Activated naive CD4-positive, alpha-beta T cell treated with anti-CD3 and anti-CD28 coated beads, Interleukin-2, amount 50 U/mL, for 72 hours (primary cell): ENCODE measurements at regions not wholly inside any gene's neighbourhood (a gene's known extent, or its start where the extent isn't known, plus 50 kb on each side); places are given as distances from the start of the nearest gene placed in this dataset.

Experiments used
- ATAC-seq, 2 donors: fragments of 150-1000 bp; cut with Tn5 transposase; 2 replicates each; pipeline ENCODE4 v1.10.0; 2021; ENCODE audit warnings: mild to moderate bottlenecking in 2 of 2, moderate library complexity in 2 of 2
- DNase-seq, 2 donors: peaks; one replicate each; pipeline ENCODE4 v3.0.0; 2021 to 2022; ENCODE audit warnings: low spot score in 2 of 2
- H3K27ac Mint-ChIP-seq, 2 donors: one replicate each; pipeline ENCODE4 v1.8.0; 2022; ENCODE audit warnings: mild to moderate bottlenecking in 2 of 2, mixed read lengths in 2 of 2
- H3K36me3 Mint-ChIP-seq, 2 donors: one replicate each; pipeline ENCODE4 v1.8.0; 2022; ENCODE audit warnings: mixed read lengths in 2 of 2
- H3K9me3 Mint-ChIP-seq, 2 donors: one replicate each; pipeline ENCODE4 v1.8.0; 2022; ENCODE audit warnings: mixed read lengths in 2 of 2

DNA sequence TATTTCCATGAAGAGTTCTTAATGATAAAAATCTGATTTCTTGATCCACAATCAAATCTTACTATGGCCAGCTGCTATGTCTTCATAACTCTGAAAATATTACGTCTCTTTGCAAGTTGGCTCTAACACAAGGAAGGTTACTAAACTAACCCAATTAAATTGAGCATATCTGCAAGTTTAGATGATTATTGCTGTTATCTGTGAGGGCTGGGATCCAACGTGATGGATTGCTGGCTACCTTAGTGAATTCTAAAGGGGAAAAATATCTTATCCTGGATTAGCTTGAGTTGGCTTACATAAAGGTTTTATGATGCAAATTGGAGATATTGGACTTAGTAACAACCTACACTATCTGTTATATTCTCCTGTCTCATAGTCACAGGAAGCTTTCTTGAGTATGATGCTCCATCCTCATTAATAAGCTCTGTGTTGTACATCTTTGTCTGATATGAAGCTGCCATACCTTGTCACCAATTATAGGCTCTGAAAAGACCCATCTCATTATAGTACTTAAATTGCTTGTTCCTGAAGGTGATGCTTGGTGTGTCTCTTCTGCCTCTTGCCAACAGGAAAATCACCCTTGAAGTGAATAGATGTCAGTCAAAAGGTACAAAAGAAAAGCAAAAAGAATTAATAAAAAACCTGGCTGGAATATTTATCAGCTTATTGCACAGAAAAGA, 733.0 kb upstream of the MEF2C start:
- Mint-ChIP-seq H3K27ac (no peak overlapping the region), H3K36me3 (peaks cover 0 to 2% of the 10 kb centered on the region in 2 donors), H3K9me3 (peaks cover under 1 to 2% of the 10 kb centered on the region in 2 donors)
- DNase-seq (no peak), ATAC-seq (no peak)

DNA sequence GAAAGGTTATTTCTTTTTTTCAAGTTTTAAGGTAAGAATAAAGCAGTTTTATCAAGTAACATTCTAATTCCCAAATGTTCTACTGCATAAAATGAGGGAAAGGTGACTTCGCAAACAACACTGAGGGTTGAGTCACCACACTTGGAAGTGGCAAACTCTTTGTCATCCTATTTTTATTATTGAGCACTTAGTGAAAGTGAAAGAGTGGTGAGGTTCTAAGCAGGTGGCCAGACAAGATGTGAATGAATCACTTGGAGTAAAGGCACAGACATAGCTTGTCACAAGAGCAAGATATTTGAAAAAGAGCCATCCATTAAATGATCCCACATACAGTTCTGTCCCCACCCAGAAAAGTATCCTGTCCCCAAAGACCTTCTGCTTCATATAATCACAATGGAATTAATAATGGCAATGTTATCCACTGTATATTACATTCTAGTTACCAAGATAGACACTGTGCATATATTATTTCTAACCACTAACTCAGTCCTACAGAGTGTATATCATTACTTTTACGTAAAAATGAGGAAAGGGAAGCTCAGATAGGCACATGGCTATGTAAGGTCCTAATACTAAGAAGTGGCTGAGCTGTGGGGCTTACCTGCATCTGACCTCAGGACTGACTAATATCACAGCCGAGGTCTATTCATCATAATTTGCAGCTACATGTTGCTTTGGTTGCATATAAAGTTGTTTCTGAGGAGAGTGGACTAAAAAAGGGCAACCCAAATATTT, 730.4 kb upstream of the MEF2C start:
- no peaks in the 10 kb centered on the region for H3K9me3 Mint-ChIP-seq
- ATAC-seq = no peak
- H3K27ac Mint-ChIP-seq = no peak overlapping the region
- DNase-seq = no peak
- no peaks in the 10 kb centered on the region for H3K36me3 Mint-ChIP-seq

DNA sequence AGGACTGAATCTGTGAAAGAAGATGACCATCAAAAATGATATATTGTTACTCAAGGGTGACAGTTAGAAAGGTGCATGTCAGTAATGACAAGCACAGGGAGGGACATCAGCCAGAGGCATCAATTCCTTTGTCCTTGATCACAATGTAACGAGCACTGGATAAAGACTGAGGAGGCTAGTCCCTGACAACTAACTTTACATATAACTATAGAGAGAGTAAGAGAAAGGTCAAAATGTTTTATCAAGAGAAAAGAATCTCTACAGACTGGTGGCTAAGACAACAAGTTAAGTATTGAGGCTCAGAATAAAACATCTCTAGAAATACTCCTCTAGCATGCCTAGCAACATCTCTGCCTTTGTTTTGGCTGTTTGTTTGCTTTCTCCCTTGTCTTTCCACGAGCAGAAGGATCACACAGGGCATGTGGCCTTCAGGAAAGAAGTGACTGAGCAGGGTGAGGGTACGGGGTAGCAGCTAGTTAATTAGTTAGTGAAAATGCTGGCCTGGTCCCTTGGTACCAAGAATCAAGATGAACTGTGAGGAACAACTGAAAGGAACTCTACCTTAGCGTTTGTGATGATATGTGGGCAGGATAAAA, 724.1 kb upstream of the MEF2C start:
- no peak for DNase-seq
- ATAC-seq = no peak
- Mint-ChIP-seq H3K36me3 (no peaks in the 10 kb centered on the region), H3K9me3 (no peaks in the 10 kb centered on the region), H3K27ac (no peak overlapping the region)

DNA sequence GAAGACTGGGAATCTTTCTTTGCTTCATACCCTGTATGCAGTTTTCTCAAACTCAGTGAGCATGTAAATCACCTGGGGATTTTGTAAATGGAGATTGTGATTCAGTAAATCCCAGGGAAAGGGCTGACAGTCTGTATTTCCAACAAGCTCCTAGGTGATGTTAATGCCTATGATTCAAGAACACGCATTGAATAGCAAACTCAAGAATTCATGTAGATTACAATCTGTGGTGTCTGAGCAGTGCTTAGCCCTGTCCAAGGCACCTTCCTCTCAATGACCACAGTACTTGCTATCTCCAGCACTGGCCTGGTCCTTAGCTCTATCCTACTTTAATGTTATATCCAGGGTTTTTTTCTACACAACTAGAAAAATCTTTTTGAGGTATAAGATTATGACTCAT, 721.4 kb upstream of the MEF2C start:
- no peaks in the 10 kb centered on the region for H3K9me3 Mint-ChIP-seq
- H3K36me3 Mint-ChIP-seq = no peaks in the 10 kb centered on the region
- no peak overlapping the region for H3K27ac Mint-ChIP-seq
- DNase-seq (no peak), ATAC-seq (no peak)

DNA sequence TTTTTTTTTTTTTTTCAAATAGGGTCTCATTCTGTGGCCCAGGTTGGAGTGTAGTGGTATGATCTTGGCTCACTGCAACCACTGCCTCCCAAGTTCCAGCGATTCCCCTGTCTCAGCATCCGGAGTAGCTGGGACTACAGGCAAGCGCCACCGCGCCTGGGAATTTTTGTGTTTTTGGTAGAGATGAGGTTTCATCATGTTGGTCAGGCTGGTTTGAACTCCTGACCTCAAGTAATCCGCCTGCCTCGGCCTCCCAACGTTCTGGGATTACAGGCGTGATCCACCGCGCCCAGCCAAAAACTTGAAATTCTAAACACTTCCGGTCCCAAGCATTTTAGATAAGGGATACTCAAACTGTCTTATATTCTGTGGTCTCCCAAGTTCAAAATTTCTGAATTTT, 718.9 kb upstream of the MEF2C start:
- H3K27ac Mint-ChIP-seq = no peak overlapping the region
- ATAC-seq (no peak), DNase-seq (no peak)
- H3K9me3 Mint-ChIP-seq = no peaks in the 10 kb centered on the region
- H3K36me3 Mint-ChIP-seq = no peaks in the 10 kb centered on the region

DNA sequence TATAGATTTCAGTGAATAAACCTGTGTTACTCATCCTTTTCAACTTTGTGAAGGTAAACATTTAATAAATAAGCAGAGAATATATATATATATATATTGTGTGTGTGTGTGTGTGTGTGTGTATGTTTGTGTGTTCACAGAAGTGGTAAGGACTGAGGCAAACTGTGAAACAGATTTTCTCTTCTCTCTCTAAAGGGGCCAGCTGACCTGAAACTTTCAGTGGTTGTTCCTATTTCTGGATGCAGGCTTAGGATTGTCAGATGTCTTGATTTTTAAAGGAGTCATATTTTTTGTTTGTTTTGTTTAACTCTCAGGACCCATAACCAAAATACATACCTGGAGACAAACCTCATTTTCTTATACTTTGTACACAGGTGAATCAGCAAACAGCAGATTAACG, 714.9 kb upstream of the MEF2C start:
- DNase-seq (no peak), ATAC-seq (no peak)
- no peaks in the 10 kb centered on the region for H3K36me3 Mint-ChIP-seq
- H3K9me3 Mint-ChIP-seq = peaks cover 0 to 8% of the 10 kb centered on the region in 2 donors
- H3K27ac Mint-ChIP-seq = no peak overlapping the region

DNA sequence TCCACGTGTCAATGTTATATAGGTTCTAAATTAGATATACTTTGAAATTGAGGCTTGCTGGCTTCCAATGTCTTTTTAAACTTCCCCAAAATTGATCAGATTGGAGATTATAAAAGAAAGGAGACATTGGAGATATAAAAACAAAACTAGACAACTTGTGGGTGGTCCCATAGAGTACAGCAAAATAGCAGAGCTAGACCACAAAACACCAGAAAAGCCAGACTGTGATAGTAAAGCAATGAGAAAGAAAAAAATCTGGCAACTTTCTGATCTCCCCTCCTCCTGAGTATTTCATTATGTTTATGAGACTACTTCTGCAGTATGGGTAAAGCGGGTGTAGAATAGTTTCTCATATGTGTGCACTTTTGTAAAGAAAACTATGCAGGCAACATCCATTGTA, 713.8 kb upstream of the MEF2C start:
- DNase-seq (no peak), ATAC-seq (no peak)
- Mint-ChIP-seq H3K9me3 (peaks cover 0 to 11% of the 10 kb centered on the region in 2 donors), H3K36me3 (no peaks in the 10 kb centered on the region), H3K27ac (no peak overlapping the region)

DNA sequence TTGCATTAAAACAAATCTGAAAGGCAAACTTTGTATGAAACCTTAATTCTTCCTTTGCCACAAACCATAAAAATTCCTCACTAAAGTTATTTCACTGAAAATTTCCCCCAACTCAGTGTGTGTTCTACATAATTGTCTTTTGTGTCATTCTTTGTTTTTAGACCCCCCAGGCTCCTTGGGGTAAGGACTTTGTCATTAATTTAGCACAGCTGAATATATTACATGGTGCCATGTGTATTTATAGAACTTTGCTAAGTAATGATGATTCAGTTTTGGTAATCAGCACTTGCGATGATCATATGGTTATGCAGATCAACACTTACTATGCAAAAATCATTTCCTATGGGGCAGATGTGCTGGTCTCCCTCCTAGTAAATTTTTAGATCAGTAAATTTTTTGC, 712.1 kb upstream of the MEF2C start:
- no peak for DNase-seq
- Mint-ChIP-seq H3K27ac (no peak overlapping the region), H3K36me3 (no peaks in the 10 kb centered on the region), H3K9me3 (peaks cover 0 to 11% of the 10 kb centered on the region in 2 donors)
- ATAC-seq = no peak

DNA sequence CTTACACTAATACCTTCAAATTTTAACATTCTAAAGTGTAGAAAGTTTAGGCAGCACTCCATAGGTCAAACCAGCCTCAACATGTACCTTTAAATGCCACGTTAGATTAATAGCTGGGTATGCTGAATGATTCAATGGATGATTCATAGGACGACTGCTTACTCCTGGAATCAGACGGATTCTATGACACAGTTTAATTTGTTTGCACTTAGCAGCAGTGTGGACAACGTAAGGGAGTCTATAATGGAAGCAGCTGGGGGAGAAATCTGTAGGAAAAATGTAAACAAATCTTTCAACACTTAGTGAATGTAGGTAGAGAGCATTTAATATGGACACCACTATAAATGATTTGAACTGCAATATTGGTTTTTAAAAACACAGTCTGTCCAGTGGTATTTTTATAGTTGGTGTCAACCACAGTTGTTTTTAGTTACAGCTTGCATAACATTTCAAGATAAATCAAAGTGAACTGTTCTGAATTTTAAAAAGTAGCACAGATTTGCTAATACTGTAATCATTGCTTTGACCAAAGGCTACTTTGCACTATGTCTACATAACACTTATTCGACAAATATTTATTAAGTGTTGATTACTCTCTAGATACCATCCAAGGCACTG, 701.5 kb upstream of the MEF2C start:
- no peak overlapping the region for H3K27ac Mint-ChIP-seq
- H3K36me3 Mint-ChIP-seq = no peaks in the 10 kb centered on the region
- ATAC-seq (no peak), DNase-seq (no peak)
- peaks cover 18 to 19% of the 10 kb centered on the region in 2 donors for H3K9me3 Mint-ChIP-seq

DNA sequence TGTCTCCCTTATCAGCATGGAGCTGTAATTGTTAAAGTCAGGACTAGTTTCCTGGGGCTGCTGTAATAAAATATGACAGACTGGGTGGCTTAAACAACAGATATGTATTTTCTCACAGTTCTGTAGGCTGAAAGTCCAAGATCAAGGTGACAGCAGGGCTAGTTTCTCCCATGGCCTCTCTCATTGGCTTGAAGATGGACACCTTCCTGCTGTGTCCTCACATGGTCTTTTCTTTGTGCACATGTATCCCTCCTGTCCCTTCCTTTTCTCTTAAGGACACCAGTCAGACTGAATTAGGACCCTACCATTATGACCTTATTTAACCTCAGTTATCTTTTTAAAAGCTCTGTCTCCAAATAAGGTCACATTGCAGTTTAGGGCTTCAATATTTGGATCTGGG, 700.5 kb upstream of the MEF2C start:
- peaks cover 18 to 19% of the 10 kb centered on the region in 2 donors for H3K9me3 Mint-ChIP-seq
- no peaks in the 10 kb centered on the region for H3K36me3 Mint-ChIP-seq
- ATAC-seq (no peak), DNase-seq (no peak)
- H3K27ac Mint-ChIP-seq = no peak overlapping the region

DNA sequence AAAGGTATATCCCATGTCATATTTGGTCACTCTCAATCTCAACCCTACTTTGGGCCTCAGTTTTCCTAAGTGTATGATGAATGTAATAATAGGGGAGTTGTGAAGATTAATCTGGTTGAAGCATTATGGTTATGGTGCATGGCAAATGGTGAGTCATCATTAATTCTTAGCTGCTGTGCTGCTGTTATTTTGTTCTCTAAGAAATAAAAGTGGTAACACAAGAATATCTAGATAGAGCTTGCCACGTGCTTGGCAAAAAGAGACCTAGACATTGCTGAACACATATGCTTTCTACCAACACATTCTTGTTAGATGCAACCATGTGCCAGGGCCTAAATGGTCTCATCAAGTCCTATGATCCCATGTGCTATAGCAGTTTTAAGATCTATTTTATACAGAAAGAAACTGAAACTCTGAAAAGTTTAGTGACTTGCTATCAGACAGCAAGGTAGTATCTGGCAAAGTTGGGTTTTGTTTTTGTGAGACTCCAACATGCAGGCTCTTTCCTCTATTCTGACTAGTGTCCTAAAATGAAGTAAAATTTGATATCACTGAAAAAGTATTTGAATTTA, 699.9 kb upstream of the MEF2C start:
- ATAC-seq = no peak
- H3K27ac Mint-ChIP-seq = no peak overlapping the region
- DNase-seq = no peak
- H3K36me3 Mint-ChIP-seq = no peaks in the 10 kb centered on the region
- H3K9me3 Mint-ChIP-seq = peaks cover 14 to 18% of the 10 kb centered on the region in 2 donors

DNA sequence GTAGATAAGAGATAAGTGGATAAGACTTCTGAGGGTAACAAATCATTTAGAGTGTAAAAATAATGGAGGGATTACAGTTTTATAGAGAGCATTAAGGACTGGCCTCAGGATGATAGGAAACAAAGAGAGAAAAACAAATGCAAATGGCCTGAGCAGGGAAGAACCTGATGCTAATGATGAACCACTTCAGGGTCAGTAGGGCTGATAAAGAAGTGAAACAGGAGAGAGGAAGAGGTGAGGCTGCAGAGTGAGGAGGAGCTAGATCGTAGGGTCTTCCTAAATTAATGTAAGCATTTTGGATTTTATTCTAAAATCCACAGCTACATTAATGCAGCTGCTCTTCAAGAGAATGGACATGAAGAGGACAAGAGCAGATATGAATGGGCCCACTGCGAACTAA, 698.0 kb upstream of the MEF2C start:
- Mint-ChIP-seq H3K36me3 (no peaks in the 10 kb centered on the region), H3K27ac (no peak overlapping the region), H3K9me3 (peaks cover 9 to 13% of the 10 kb centered on the region in 2 donors)
- ATAC-seq = no peak
- no peak for DNase-seq

DNA sequence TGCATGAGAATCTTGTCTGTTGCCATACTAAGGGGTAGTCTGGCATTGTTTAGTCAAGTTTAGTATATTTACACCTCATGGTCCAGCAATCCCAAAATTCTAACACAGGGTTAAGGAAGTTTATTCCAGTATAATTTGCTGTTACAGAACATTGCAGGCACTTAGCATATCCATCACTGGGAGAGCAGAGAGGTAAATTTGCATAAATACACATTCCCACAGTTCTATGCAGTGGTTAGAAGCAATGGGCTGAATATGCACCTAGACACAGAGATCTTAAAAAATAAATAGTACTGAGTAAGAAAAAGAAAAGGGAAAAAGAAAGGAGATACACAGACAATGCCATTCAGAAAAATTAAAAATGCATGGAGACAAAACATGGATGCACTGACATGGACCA, 692.3 kb upstream of the MEF2C start:
- no peaks in the 10 kb centered on the region for H3K36me3 Mint-ChIP-seq
- DNase-seq = no peak
- H3K27ac Mint-ChIP-seq = no peak overlapping the region
- ATAC-seq = no peak
- H3K9me3 Mint-ChIP-seq = no peaks in the 10 kb centered on the region

DNA sequence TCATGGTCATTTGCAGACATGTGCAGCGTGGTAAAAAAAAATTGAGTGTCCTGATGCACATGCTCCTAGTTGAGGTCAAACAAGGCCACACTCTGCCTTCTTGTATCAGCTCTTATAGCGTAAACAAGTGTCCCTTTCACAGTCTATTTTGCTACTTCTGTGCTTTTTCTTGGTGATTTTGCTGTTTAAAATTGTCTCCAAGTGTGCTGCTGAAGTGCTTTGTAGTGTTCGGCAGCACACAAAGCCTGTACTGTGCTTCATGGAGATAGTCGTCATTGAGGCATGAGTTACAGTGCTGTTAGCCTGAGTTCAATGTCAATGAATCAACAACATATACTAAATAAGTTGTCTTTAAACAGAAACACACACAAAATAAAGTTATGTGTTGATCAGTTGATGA, 690.4 kb upstream of the MEF2C start:
- ATAC-seq = no peak

DNA sequence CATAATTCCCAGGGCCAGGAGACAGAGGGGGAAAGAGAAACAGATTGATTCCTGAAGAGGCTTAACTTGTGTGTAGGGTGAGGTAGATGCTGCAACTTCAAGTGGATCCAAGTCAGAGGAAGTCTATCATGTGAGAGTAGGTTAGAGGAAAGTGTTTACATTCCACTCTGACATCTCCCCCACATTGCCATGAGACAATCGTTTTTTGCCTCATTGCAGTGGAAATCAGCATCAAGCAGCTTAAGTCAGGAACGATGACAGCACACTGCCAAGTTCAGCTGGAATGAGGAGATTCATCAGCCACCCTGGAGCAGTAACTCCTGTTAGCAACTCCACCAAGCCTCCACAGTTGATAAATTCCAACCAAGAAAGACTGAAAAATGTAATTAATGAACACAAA, 689.7 kb upstream of the MEF2C start:
- no peak for ATAC-seq
- no peak for DNase-seq
- Mint-ChIP-seq H3K9me3 (peaks cover 0 to 7% of the 10 kb centered on the region in 2 donors), H3K27ac (no peak overlapping the region), H3K36me3 (no peaks in the 10 kb centered on the region)

More for the DNA sequence above, 690.4 kb upstream of the MEF2C start:
- Mint-ChIP-seq H3K36me3 (no peaks in the 10 kb centered on the region), H3K9me3 (peaks cover 0 to 7% of the 10 kb centered on the region in 2 donors), H3K27ac (no peak overlapping the region)
- DNase-seq = no peak

DNA sequence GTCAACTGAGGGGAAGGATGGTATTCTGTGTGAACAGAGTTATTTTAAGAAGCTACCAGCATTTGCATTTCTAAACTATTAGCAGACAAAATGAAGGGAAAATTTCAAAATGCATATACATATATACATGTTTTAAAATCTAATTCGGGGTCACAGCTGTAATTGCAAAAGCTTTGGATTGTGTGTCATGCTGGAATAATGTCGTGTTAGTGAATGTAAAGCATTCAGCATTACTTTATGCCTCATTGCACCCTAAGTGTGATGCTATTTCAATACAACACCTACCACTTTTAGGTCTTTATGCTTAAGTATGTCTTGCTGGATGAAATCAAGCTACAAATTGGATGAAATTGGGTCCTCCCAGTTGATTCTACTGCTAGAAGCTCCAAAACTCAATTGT, 687.6 kb upstream of the MEF2C start:
- no peak for ATAC-seq
- peaks cover 0 to 7% of the 10 kb centered on the region in 2 donors for H3K9me3 Mint-ChIP-seq
- no peaks in the 10 kb centered on the region for H3K36me3 Mint-ChIP-seq
- H3K27ac Mint-ChIP-seq = no peak overlapping the region
- DNase-seq = no peak

DNA sequence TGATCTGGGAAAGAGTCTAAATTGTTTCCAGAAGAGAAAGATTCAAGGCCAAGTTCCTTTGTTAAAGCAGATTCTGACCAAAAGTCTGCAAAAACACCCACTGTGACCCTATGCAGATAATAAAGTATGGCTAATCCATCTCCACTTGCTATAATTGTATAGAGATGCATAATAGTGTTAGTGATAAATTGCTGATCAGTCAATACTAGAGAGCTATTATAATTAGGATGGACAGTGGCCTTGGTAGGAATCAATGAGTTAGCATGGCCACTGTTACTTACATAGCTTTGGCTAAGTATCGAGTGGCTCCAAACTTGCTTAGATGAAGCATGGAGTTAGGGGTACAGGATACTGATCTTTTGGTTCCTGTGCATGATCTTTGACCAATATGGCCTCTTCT, 683.4 kb upstream of the MEF2C start:
- DNase-seq (no peak), ATAC-seq (no peak)
- H3K27ac Mint-ChIP-seq = no peak overlapping the region
- H3K9me3 Mint-ChIP-seq = peaks cover 0 to 7% of the 10 kb centered on the region in 2 donors
- H3K36me3 Mint-ChIP-seq = no peaks in the 10 kb centered on the region
